HEK293T (cell line): ENCODE measurements at regions not wholly inside any gene's neighbourhood (a gene's known extent, or its start where the extent isn't known, plus 50 kb on each side); places are given as distances from the start of the nearest gene placed in this dataset.

Experiments used
- BHLHE40 ChIP-seq: fragments of 450-650 bp; IDR thresholded peaks from 2 replicates; pipeline ENCODE4 v1.6.1; 2016; ENCODE audit warnings: mild to moderate bottlenecking, moderate library complexity, borderline replicate concordance
- FOXK2 ChIP-seq: fragments of 450-650 bp; IDR thresholded peaks from 2 replicates; pipeline ENCODE4 v1.6.1; 2016; ENCODE audit warnings: mild to moderate bottlenecking
- FOXM1 ChIP-seq: fragments of 450-650 bp; IDR thresholded peaks from 2 replicates; pipeline ENCODE4 v1.6.1; 2017; ENCODE audit warnings: mild to moderate bottlenecking, borderline replicate concordance
- LEF1 ChIP-seq: fragments of 450-650 bp; IDR thresholded peaks from 2 replicates; pipeline ENCODE4 v1.6.1; 2017; ENCODE audit warnings: mild to moderate bottlenecking, borderline replicate concordance
- SUZ12 ChIP-seq: fragments of 450-650 bp; IDR thresholded peaks from 2 replicates; pipeline ENCODE4 v1.6.1; 2016; ENCODE audit warnings: mild to moderate bottlenecking

- TF ChIP-seq FOXK2 = no peak
- no peak for TF ChIP-seq SUZ12
- no peak for TF ChIP-seq BHLHE40
- no peak for TF ChIP-seq FOXM1
- no peak for TF ChIP-seq LEF1
Measured at GRCh38 chr2:118460425-118460824, 372.2 kb downstream of the INSIG2 start.
